ENCODE measurements at regions not wholly inside any gene's neighbourhood (a gene's known extent, or its start where the extent isn't known, plus 50 kb on each side); places are given as distances from the start of the nearest gene placed in this dataset.

DNA sequence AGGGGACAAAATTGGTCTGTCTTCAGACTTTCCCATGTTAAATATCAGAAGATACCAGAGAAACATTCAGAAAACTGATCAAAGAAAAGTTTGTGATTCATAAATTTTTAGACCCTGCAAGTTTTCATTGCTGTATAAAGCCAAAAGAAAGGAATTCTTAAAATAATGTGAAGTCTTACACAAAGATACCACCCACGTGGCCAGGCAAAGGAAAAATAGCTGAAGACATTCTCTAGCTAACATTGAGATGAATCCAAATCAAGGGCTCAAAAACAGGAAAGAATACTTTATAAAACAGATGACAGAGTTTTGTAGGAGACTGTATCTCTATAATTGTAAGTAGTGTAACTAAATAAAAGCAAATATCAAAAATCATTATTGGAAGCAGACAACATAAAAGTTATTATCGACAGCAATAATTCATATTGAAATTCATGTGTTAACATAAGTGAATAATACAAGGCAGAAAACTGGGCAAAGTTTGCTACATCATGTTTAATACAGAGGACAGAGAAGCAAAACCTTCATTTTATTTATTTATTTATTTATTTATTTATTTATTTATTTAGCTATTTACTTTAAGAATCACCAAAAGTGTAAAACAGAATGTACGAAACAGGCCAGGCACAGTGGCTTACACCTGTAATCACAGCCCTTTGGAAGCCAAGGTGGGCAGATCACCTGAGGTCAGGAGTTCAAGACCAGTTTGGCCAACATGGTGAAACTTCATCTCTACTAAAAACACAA lies 204.6 kb upstream of the SLIT2 start:
- no peak overlapping the region for H3K27ac ChIP-seq (ENCODE audit: insufficient read depth, low read depth, low read length)
- intact Hi-C loops (cut with micrococcal nuclease) = no loop called here
- TF ChIP-seq POLR2A (IDR thresholded peaks at IDR 0.05; ENCODE audit: low read depth, low read length) (no peak), EZH2 (IDR thresholded peaks at IDR 0.05; ENCODE audit: borderline replicate concordance, low read depth, low read length, severe bottlenecking) (no peak), POLR2AphosphoS5 (IDR thresholded peaks at IDR 0.05; ENCODE audit: insufficient read depth, low read depth, low read length) (no peak), JUN (IDR thresholded peaks at IDR 0.05; ENCODE audit: borderline replicate concordance, insufficient read depth, insufficient read length, low read depth) (no peak), FOS (IDR thresholded peaks at IDR 0.05; ENCODE audit: borderline replicate concordance, insufficient read depth, low read length) (no peak), GATA2 (IDR thresholded peaks at IDR 0.05; ENCODE audit: insufficient read depth, insufficient read length, low read depth, low read length) (no peak), MYC (IDR thresholded peaks at IDR 0.05; ENCODE audit: low read depth, low read length) (no peak)
- TF ChIP-seq, protein P1, sequence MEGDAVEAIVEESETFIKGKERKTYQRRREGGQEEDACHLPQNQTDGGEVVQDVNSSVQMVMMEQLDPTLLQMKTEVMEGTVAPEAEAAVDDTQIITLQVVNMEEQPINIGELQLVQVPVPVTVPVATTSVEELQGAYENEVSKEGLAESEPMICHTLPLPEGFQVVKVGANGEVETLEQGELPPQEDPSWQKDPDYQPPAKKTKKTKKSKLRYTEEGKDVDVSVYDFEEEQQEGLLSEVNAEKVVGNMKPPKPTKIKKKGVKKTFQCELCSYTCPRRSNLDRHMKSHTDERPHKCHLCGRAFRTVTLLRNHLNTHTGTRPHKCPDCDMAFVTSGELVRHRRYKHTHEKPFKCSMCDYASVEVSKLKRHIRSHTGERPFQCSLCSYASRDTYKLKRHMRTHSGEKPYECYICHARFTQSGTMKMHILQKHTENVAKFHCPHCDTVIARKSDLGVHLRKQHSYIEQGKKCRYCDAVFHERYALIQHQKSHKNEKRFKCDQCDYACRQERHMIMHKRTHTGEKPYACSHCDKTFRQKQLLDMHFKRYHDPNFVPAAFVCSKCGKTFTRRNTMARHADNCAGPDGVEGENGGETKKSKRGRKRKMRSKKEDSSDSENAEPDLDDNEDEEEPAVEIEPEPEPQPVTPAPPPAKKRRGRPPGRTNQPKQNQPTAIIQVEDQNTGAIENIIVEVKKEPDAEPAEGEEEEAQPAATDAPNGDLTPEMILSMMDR (IDR thresholded peaks at IDR 0.05; ENCODE audit: extremely low read depth in 1 of 2, insufficient read depth in 1 of 2, low read depth in 1 of 2, low read length in 2 of 2) = no peak
- TF ChIP-seq, protein P2, sequence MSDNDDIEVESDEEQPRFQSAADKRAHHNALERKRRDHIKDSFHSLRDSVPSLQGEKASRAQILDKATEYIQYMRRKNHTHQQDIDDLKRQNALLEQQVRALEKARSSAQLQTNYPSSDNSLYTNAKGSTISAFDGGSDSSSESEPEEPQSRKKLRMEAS (IDR thresholded peaks at IDR 0.05; ENCODE audit: insufficient read depth, insufficient read length) = no peak

More for the DNA sequence above, 204.6 kb upstream of the SLIT2 start:
- no peaks in the 10 kb centered on the region for H3K27me3 ChIP-seq (ENCODE audit: control insufficient read depth in 2 of 2, insufficient read depth in 2 of 2, low read length in 2 of 2)
- H3K9ac ChIP-seq (replicated peaks; ENCODE audit: extremely low read depth, insufficient read depth, low read length) = no peak overlapping the region
- no peak overlapping the region for H3K4me2 ChIP-seq (ENCODE audit: insufficient read depth, low read length)
- H3K4me3 ChIP-seq (replicated peaks in 1 of 3; ENCODE audit: insufficient read depth in 1 of 3, low read depth in 1 of 3, low read length in 3 of 3) = no peak overlapping the region
- BruUV-seq (replicated peaks) = no TSS peak
- H3K36me3 ChIP-seq (ENCODE audit: control insufficient read depth in 2 of 2, extremely low read depth in 1 of 2, insufficient read depth in 2 of 2, low read length in 2 of 2) = no peaks in the 10 kb centered on the region
- DNase-seq (ENCODE audit: low read depth, low spot score) (no peak), FAIRE-seq (no peak)
- H3K9me1 ChIP-seq (replicated peaks; ENCODE audit: control insufficient read depth, extremely low read depth, insufficient read depth, low read length) = no peaks in the 10 kb centered on the region
- H3K4me1 ChIP-seq (ENCODE audit: control insufficient read depth, extremely low read depth, insufficient read depth, low read length) = peaks cover 26% of the 10 kb centered on the region
- dilution Hi-C loops (cut with MboI; ENCODE audit: extremely low pct_ligation_motif_present, low sequenced_read_pairs) = no loop called here
- CTCF ChIA-PET = no interaction called here
- POLR2A ChIA-PET = no interaction called here
- H3K79me2 ChIP-seq (ENCODE audit: control insufficient read depth, insufficient read depth, low read length) = no peaks in the 10 kb centered on the region
- H3K9me3 ChIP-seq (replicated peaks; ENCODE audit: control insufficient read depth, insufficient read depth, low read length) = no peaks in the 10 kb centered on the region
- no peak overlapping the region for H2AFZ ChIP-seq (ENCODE audit: low read depth, low read length)
- H4K20me1 ChIP-seq (replicated peaks; ENCODE audit: control insufficient read depth, extremely low read depth, insufficient read depth, low read length) = no peaks in the 10 kb centered on the region

Data from endothelial cell of umbilical vein (primary cell).